DND-41 (cell line): ENCODE measurements at regions not wholly inside any gene's neighbourhood (a gene's known extent, or its start where the extent isn't known, plus 50 kb on each side); places are given as distances from the start of the nearest gene placed in this dataset.

Experiments
- CTCF ChIP-seq: IDR thresholded peaks from 2 replicates; pipeline ENCODE4 v1.5.1; 2012; ENCODE audit warnings: borderline replicate concordance, low read length, moderate library complexity, mild to moderate bottlenecking; ENCODE audit not compliant: poor library complexity, severe bottlenecking; ENCODE audit errors: extremely low read depth
- EZH2 ChIP-seq: IDR thresholded peaks from 3 replicates; pipeline ENCODE4 v1.6.1; 2012; ENCODE audit warnings: borderline replicate concordance, low read depth, mild to moderate bottlenecking, moderate library complexity, low read length, inconsistent platforms; ENCODE audit not compliant: severe bottlenecking

GRCh38 chr10:65419629-65420028 is 1506.2 kb upstream of the LRRTM3 start:
- TF ChIP-seq CTCF, result no peak
- TF ChIP-seq EZH2, result no peak
